Mesendoderm (in vitro differentiated cells): ENCODE measurements at regions not wholly inside any gene's neighbourhood (a gene's known extent, or its start where the extent isn't known, plus 50 kb on each side); places are given as distances from the start of the nearest gene placed in this dataset.

ENCODE experiments used
- DNase-seq: peaks from one replicate; pipeline ENCODE4 v3.0.0; 2013
- H2AK5ac ChIP-seq: 2 replicates; pipeline ENCODE4 v1.6.1; 2013; ENCODE audit warnings: low read length, inconsistent platforms
- H2BK120ac ChIP-seq: 2 replicates; pipeline ENCODE4 v1.6.1; 2013; ENCODE audit warnings: low read depth, mild to moderate bottlenecking, low read length, moderate library complexity, mixed read lengths
- H2BK15ac ChIP-seq: replicated peaks from 2 replicates; pipeline ENCODE4 v1.6.1; 2013; ENCODE audit warnings: low read depth, mild to moderate bottlenecking, moderate library complexity
- H2BK5ac ChIP-seq: 2 replicates; pipeline ENCODE4 v1.6.1; 2013; ENCODE audit warnings: low read length, inconsistent platforms
- H3K18ac ChIP-seq: 2 replicates; pipeline ENCODE4 v1.6.1; 2013; ENCODE audit warnings: mild to moderate bottlenecking, low read length, mixed read lengths
- H3K23ac ChIP-seq: one replicate; pipeline ENCODE4 v1.6.1; 2013; ENCODE audit warnings: low read length
- H3K27ac ChIP-seq: 2 replicates; pipeline ENCODE4 v1.5.1; 2013; ENCODE audit warnings: low read depth, mild to moderate bottlenecking, inconsistent platforms, low read length, moderate library complexity
- H3K27me3 ChIP-seq: 2 replicates; pipeline ENCODE4 v1.6.1; 2013; ENCODE audit warnings: low read length, control low read depth, mild to moderate bottlenecking, inconsistent platforms; ENCODE audit not compliant: insufficient read depth, poor library complexity
- H3K36me3 ChIP-seq: 2 replicates; pipeline ENCODE4 v1.6.1; 2013; ENCODE audit warnings: low read length, inconsistent platforms; ENCODE audit not compliant: control insufficient read depth, insufficient read depth
- H3K4ac ChIP-seq: one replicate; pipeline ENCODE4 v1.6.1; 2013; ENCODE audit warnings: low read depth, mild to moderate bottlenecking, low read length, moderate library complexity
- H3K4me1 ChIP-seq: 2 replicates; pipeline ENCODE4 v1.6.1; 2013; ENCODE audit warnings: low read depth, low read length, inconsistent platforms; ENCODE audit not compliant: control insufficient read depth
- H3K4me2 ChIP-seq: 2 replicates; pipeline ENCODE4 v1.6.1; 2013; ENCODE audit warnings: low read length
- H3K4me3 ChIP-seq: 2 replicates; pipeline ENCODE4 v1.5.1; 2013; ENCODE audit warnings: mild to moderate bottlenecking, low read length
- H3K56ac ChIP-seq: one replicate; pipeline ENCODE4 v1.6.1; 2013; ENCODE audit warnings: low read length
- H3K79me1 ChIP-seq: 2 replicates; pipeline ENCODE4 v1.6.1; 2013; ENCODE audit warnings: low read length, inconsistent platforms
- H3K79me2 ChIP-seq: 2 replicates; pipeline ENCODE4 v1.6.1; 2013; ENCODE audit warnings: mild to moderate bottlenecking, low read length; ENCODE audit not compliant: control insufficient read depth, insufficient read depth
- H3K9ac ChIP-seq: 2 replicates; pipeline ENCODE4 v1.6.1; 2013; ENCODE audit warnings: low read length, inconsistent platforms
- H4K5ac ChIP-seq: one replicate; pipeline ENCODE4 v1.6.1; 2013; ENCODE audit warnings: low read length
- H4K8ac ChIP-seq: one replicate; pipeline ENCODE4 v1.6.1; 2013; ENCODE audit warnings: low read depth, mild to moderate bottlenecking, control low read depth, low read length, moderate library complexity
- WGBS: extraction: QIAGEN DNeasy Blood & Tissue Kit; methylation state at CpG from one replicate; pipeline ENCODE4 v1.1.7; 2013; ENCODE audit warnings: low lambda C conversion rate, missing lambda C conversion rate; ENCODE audit not compliant: insufficient coverage; ENCODE audit errors: extremely low coverage; 5-methylcytosine and 5-hydroxymethylcytosine counted together

DNA sequence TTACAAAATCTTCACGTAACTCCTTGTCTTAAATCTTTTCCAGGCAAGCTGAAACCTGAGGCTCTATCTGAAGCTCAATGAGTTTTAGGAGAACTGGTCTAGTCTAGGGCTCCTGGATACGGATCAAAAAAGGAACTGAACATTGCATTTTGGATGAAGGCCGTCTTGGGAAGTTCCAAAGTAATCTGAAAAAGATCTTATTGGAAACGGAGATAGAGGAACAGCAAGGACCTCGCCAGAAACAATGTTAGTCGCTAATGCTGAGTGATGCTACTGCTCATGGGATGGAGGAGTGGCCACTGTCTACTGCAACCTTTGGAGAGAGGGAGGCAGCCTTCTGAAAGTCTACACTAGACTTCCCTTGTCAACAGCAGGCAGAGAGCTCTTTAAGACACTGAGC, 91.4 kb upstream of the ATXN1 start:
- H4K5ac ChIP-seq, result no peak overlapping the region
- no peaks in the 10 kb centered on the region for H3K27me3 ChIP-seq
- no peak for DNase-seq
- H3K79me1 ChIP-seq, result no peaks in the 10 kb centered on the region
- no peak overlapping the region for H2BK120ac ChIP-seq
- H2BK15ac ChIP-seq, result no peak overlapping the region
- no peak overlapping the region for H2BK5ac ChIP-seq
- no peak overlapping the region for H3K56ac ChIP-seq
- no peak overlapping the region for H2AK5ac ChIP-seq
- WGBS, result no CpG with 5 or more reads among the region's 6 CpGs
- H3K36me3 ChIP-seq, result no peaks in the 10 kb centered on the region
- no peaks in the 10 kb centered on the region for H3K4me1 ChIP-seq
- H3K4me3 ChIP-seq, result no peak overlapping the region
- no peak overlapping the region for H3K9ac ChIP-seq
- H3K4ac ChIP-seq, result no peak overlapping the region
- no peak overlapping the region for H3K23ac ChIP-seq
- H3K18ac ChIP-seq, result no peak overlapping the region
- H3K79me2 ChIP-seq, result no peaks in the 10 kb centered on the region
- H3K27ac ChIP-seq, result no peak overlapping the region
- no peak overlapping the region for H3K4me2 ChIP-seq
- H4K8ac ChIP-seq, result no peak overlapping the region

DNA sequence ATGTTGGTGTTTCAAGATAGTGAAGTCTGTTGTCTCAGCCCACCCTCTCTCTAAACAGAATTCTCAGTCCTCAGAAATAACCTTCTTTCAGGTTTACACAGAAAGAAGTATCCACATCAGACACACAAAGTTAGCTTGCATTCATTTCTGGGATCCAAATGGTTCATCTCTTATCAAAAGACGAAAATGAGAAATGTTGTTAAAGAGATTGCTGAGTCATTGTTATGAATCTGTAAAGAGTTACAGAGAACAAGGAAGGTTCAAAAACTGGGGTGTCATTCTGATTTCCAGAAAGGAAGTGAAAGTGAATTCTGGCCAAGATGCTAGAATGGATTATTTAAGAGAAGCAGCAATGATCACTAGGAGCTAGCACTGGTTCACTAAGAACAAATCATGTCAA, 90.5 kb upstream of the ATXN1 start:
- WGBS, result no CpG with 5 or more reads among the region's 1 CpG
- no peak overlapping the region for H3K4me3 ChIP-seq

DNA sequence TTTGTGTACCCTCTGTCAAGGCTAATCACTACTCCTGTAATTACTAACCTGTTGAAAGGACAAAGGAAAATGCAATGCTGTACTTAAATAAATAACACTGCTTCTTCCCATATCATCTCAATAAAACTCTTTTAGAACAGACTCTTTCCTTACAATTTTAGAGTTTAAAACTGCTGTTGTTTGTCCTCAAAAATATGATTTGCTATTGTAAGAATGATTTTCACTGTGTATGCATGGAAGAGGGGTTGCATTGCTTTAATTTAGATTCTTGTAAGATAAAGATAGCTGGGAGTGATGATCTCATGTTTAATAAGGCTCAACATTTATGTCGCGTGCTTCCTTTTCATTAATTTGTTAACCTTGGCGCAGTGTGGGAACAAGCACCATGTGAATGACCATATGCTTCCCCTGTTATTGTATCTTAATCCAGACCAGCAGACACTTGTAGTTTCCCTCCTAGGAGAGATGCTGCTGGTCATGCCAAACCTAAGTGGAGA, 89.8 kb upstream of the ATXN1 start:
- H3K9ac ChIP-seq, result no peak overlapping the region
- H3K27me3 ChIP-seq, result no peaks in the 10 kb centered on the region
- no peak overlapping the region for H3K56ac ChIP-seq
- H3K36me3 ChIP-seq, result no peaks in the 10 kb centered on the region
- WGBS, result no CpG with 5 or more reads among the region's 3 CpGs
- no peak overlapping the region for H3K27ac ChIP-seq
- no peak overlapping the region for H3K18ac ChIP-seq
- H4K8ac ChIP-seq, result no peak overlapping the region
- DNase-seq, result no peak
- H3K4ac ChIP-seq, result no peak overlapping the region
- H4K5ac ChIP-seq, result no peak overlapping the region
- no peaks in the 10 kb centered on the region for H3K4me1 ChIP-seq
- H3K79me2 ChIP-seq, result no peaks in the 10 kb centered on the region
- no peak overlapping the region for H2AK5ac ChIP-seq
- no peak overlapping the region for H3K4me2 ChIP-seq
- H2BK5ac ChIP-seq, result no peak overlapping the region
- H2BK15ac ChIP-seq, result no peak overlapping the region
- H3K79me1 ChIP-seq, result no peaks in the 10 kb centered on the region
- no peak overlapping the region for H3K23ac ChIP-seq
- H2BK120ac ChIP-seq, result no peak overlapping the region
- H3K4me3 ChIP-seq, result no peak overlapping the region

More for the DNA sequence above, 90.5 kb upstream of the ATXN1 start:
- Histone ChIP-seq H3K4me2 (no peak overlapping the region), H3K18ac (no peak overlapping the region), H2BK5ac (no peak overlapping the region), H3K27ac (no peak overlapping the region), H2AK5ac (no peak overlapping the region), H3K56ac (no peak overlapping the region), H2BK15ac (no peak overlapping the region), H3K4ac (no peak overlapping the region), H3K27me3 (no peaks in the 10 kb centered on the region), H3K79me1 (no peaks in the 10 kb centered on the region), H4K5ac (no peak overlapping the region), H3K9ac (no peak overlapping the region), H2BK120ac (no peak overlapping the region), H4K8ac (no peak overlapping the region), H3K23ac (no peak overlapping the region), H3K36me3 (no peaks in the 10 kb centered on the region), H3K79me2 (no peaks in the 10 kb centered on the region), H3K4me1 (no peaks in the 10 kb centered on the region)
- no peak for DNase-seq

DNA sequence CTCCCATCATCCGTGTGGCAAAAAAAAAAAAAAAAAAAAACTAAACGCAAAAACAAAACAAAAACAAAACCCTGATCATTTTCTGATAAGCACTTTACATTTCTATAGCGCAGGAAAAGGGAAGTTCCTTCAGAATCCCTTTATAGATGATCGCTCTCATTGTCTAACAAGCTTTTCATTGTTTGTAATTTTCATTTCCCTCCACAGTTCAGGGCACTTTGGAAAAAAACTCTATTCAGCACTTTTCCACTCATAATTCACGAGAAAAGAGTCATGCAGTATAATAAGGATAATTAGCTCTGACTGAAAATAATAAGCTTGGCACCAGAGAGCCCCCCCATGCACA, 89.4 kb upstream of the ATXN1 start:
- Histone ChIP-seq H2BK120ac (no peak overlapping the region), H2BK5ac (no peak overlapping the region), H3K27ac (no peak overlapping the region), H3K79me1 (no peaks in the 10 kb centered on the region), H2BK15ac (no peak overlapping the region), H3K23ac (no peak overlapping the region), H3K27me3 (no peaks in the 10 kb centered on the region), H3K79me2 (no peaks in the 10 kb centered on the region), H3K56ac (no peak overlapping the region), H4K5ac (no peak overlapping the region), H3K4ac (no peak overlapping the region), H3K18ac (no peak overlapping the region), H3K9ac (no peak overlapping the region), H3K4me1 (no peaks in the 10 kb centered on the region), H3K4me3 (no peak overlapping the region), H3K36me3 (no peaks in the 10 kb centered on the region), H3K4me2 (no peak overlapping the region), H2AK5ac (no peak overlapping the region), H4K8ac (no peak overlapping the region)
- no CpG with 5 or more reads among the region's 5 CpGs for WGBS
- no peak for DNase-seq

DNA sequence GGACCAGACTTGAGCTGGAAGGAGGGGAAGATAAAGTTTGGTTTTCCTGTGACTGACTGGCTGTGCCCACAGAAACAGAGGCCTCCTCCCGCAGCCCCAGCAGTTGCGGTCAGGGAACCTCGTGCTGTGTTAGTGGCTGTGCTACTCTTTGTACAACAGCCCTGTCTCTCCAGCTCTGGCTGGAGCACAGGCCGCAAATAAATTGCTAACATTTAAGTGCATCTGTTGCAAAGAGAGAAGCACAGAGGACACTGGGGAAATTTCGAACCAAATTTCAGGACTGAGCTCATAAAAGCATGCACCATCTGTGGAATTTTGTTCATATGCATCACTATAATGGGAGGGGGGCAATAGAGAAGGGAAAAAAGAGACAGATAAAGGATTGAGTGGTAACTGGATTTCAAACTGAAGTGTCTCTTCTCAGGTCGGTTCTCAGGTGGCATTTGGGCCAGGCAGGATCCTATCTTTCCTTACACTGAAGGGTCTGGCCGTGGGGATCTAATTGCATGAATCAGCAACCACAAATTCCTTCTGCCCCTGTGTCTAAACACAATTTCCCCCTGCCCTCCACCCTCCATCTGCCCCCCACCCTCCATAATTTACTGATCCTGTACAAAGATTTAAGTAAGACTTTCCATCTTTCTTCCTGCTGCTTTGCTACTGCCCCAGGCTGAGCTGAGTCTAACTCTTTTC, 88.9 kb upstream of the ATXN1 start:
- Histone ChIP-seq H4K8ac (no peak overlapping the region), H3K36me3 (no peaks in the 10 kb centered on the region), H3K27ac (no peak overlapping the region), H3K79me2 (no peaks in the 10 kb centered on the region), H2AK5ac (no peak overlapping the region), H3K18ac (no peak overlapping the region), H3K79me1 (no peaks in the 10 kb centered on the region), H3K56ac (peak overlapping the region; percentile 20), H3K4me3 (no peak overlapping the region), H4K5ac (no peak overlapping the region), H3K23ac (no peak overlapping the region), H2BK5ac (no peak overlapping the region), H2BK15ac (no peak overlapping the region), H3K4me1 (no peaks in the 10 kb centered on the region), H3K27me3 (no peaks in the 10 kb centered on the region), H3K9ac (no peak overlapping the region), H3K4me2 (no peak overlapping the region), H2BK120ac (no peak overlapping the region), H3K4ac (no peak overlapping the region)
- WGBS, result no CpG with 5 or more reads among the region's 7 CpGs
- no peak for DNase-seq
